Loucy (cell line): ENCODE measurements at regions not wholly inside any gene's neighbourhood (a gene's known extent, or its start where the extent isn't known, plus 50 kb on each side); places are given as distances from the start of the nearest gene placed in this dataset.

Experiments
- H2AFZ ChIP-seq: fragments of 200-600 bp; sonication (generic); 2 replicates; pipeline ENCODE4 v1.6.0; 2016; ENCODE audit warnings: antibody characterized with exemption, mild to moderate bottlenecking, low read length, moderate library complexity
- H3F3A ChIP-seq: fragments of 200-600 bp; 2 replicates; pipeline ENCODE4 v1.6.0; 2016; ENCODE audit warnings: antibody characterized with exemption, low read depth, mild to moderate bottlenecking
- H3K27me3 ChIP-seq: fragments of 200-600 bp; sonication (generic); 2 replicates; pipeline ENCODE4 v1.6.1; 2014; ENCODE audit warnings: low read length, mild to moderate bottlenecking; ENCODE audit not compliant: insufficient read depth, poor library complexity, severe bottlenecking
- H3K36me3 ChIP-seq: fragments of 200-600 bp; sonication (generic); 2 replicates; pipeline ENCODE4 v1.6.1; 2016; ENCODE audit warnings: low read length; ENCODE audit not compliant: insufficient read depth
- H3K4me1 ChIP-seq: fragments of 200-600 bp; sonication (generic); 2 replicates; pipeline ENCODE4 v1.5.1; 2014; ENCODE audit warnings: low read length, mild to moderate bottlenecking; ENCODE audit not compliant: insufficient read depth, poor library complexity, severe bottlenecking
- H3K4me2 ChIP-seq: fragments of 200-600 bp; sonication (generic); 2 replicates; pipeline ENCODE4 v1.6.0; 2014; ENCODE audit warnings: antibody characterized with exemption, low read length, low read depth, mild to moderate bottlenecking; ENCODE audit not compliant: poor library complexity, severe bottlenecking
- H3K4me3 ChIP-seq: fragments of 200-600 bp; sonication (generic); 2 replicates; pipeline ENCODE4 v1.5.1; 2014; ENCODE audit warnings: low read length, mild to moderate bottlenecking, mixed read lengths; ENCODE audit not compliant: poor library complexity, severe bottlenecking
- H3K79me2 ChIP-seq: fragments of 200-600 bp; sonication (generic); 2 replicates; pipeline ENCODE4 v1.6.1; 2014; ENCODE audit warnings: low read length; ENCODE audit not compliant: insufficient read depth
- H3K9ac ChIP-seq: fragments of 200-600 bp; sonication (generic); 2 replicates; pipeline ENCODE4 v1.6.0; 2014; ENCODE audit warnings: mild to moderate bottlenecking, low read depth, low read length, moderate library complexity; ENCODE audit not compliant: poor library complexity, severe bottlenecking
- H3K9me2 ChIP-seq: fragments of 200-600 bp; sonication (generic); replicated peaks from 2 replicates; pipeline ENCODE4 v1.6.1; 2016; ENCODE audit warnings: low read depth, low read length, mixed read lengths
- H3K9me3 ChIP-seq: fragments of 200-600 bp; sonication (generic); 2 replicates; pipeline ENCODE4 v1.6.1; 2014; ENCODE audit warnings: mild to moderate bottlenecking, antibody characterized with exemption, low read length, low read depth; ENCODE audit not compliant: insufficient read depth
- H4K20me1 ChIP-seq: fragments of 200-600 bp; sonication (generic); 2 replicates; pipeline ENCODE4 v1.6.0; 2014; ENCODE audit warnings: antibody characterized with exemption, low read length, mild to moderate bottlenecking; ENCODE audit not compliant: insufficient read depth, poor library complexity, severe bottlenecking
- CTCF ChIP-seq: fragments of 200-600 bp; sonication (generic); conservative IDR thresholded peaks from 2 replicates; pipeline ENCODE4 v1.5.1; 2014; ENCODE audit warnings: mild to moderate bottlenecking, antibody characterized with exemption, low read length
- EZH2phosphoT487 ChIP-seq: fragments of 200-600 bp; IDR thresholded peaks from 2 replicates; pipeline ENCODE4 v1.6.1; 2018; ENCODE audit warnings: antibody characterized with exemption, mild to moderate bottlenecking, moderate library complexity, borderline replicate concordance

- Histone ChIP-seq H2AFZ (no peak overlapping the region), H3K27me3 (no peaks in the 10 kb centered on the region), H3K4me1 (no peaks in the 10 kb centered on the region), H3K4me2 (no peak overlapping the region), H3K9ac (no peak overlapping the region), H3F3A (no peaks in the 10 kb centered on the region), H3K79me2 (no peaks in the 10 kb centered on the region), H3K9me2 (no peaks in the 10 kb centered on the region), H3K36me3 (no peaks in the 10 kb centered on the region), H3K4me3 (no peak overlapping the region), H3K9me3 (peaks cover 18% of the 10 kb centered on the region; the same call in 1 of the 2 replicates), H4K20me1 (no peaks in the 10 kb centered on the region)
- TF ChIP-seq CTCF (no peak), EZH2phosphoT487 (no peak)
Measured at GRCh38 chr15:26023691-26024090, 160.6 kb upstream of the ATP10A start.

- H3F3A ChIP-seq: no peaks in the 10 kb centered on the region
- H4K20me1 ChIP-seq: no peaks in the 10 kb centered on the region
- H3K9me3 ChIP-seq: peaks cover 16% of the 10 kb centered on the region; the same call in 1 of the 2 replicates
- H3K4me2 ChIP-seq: no peak overlapping the region
- H3K4me1 ChIP-seq: no peaks in the 10 kb centered on the region
- H3K36me3 ChIP-seq: no peaks in the 10 kb centered on the region
- H3K4me3 ChIP-seq: no peak overlapping the region
- H3K79me2 ChIP-seq: no peaks in the 10 kb centered on the region
- no peak overlapping the region for H2AFZ ChIP-seq
- no peak overlapping the region for H3K9ac ChIP-seq
- TF ChIP-seq CTCF (no peak), EZH2phosphoT487 (no peak)
- H3K9me2 ChIP-seq: no peaks in the 10 kb centered on the region
- H3K27me3 ChIP-seq: no peaks in the 10 kb centered on the region
Measured at GRCh38 chr15:26023231-26023630, 160.1 kb upstream of the ATP10A start.

- H3K9me2 ChIP-seq: no peaks in the 10 kb centered on the region
- no peaks in the 10 kb centered on the region for H3K4me1 ChIP-seq
- peaks cover 15% of the 10 kb centered on the region; the same call in 1 of the 2 replicates for H3K9me3 ChIP-seq
- no peaks in the 10 kb centered on the region for H3K27me3 ChIP-seq
- no peak overlapping the region for H3K4me2 ChIP-seq
- no peaks in the 10 kb centered on the region for H3K79me2 ChIP-seq
- H3K4me3 ChIP-seq: no peak overlapping the region
- no peak for TF ChIP-seq CTCF
- TF ChIP-seq EZH2phosphoT487: no peak
- H3F3A ChIP-seq: no peaks in the 10 kb centered on the region
- no peaks in the 10 kb centered on the region for H3K36me3 ChIP-seq
- no peaks in the 10 kb centered on the region for H4K20me1 ChIP-seq
- no peak overlapping the region for H3K9ac ChIP-seq
- no peak overlapping the region for H2AFZ ChIP-seq
Measured at GRCh38 chr15:26020871-26021270, 157.7 kb upstream of the ATP10A start.
